Sciatic nerve (tissue), 2 donors: ENCODE measurements at regions not wholly inside any gene's neighbourhood (a gene's known extent, or its start where the extent isn't known, plus 50 kb on each side); places are given as distances from the start of the nearest gene placed in this dataset.

Source experiments
- ATAC-seq: fragments of 200-7000 bp; cut with Tn5 transposase; one replicate; pipeline ENCODE4 v1.9.1; 2020; ENCODE audit warnings: mild to moderate bottlenecking, moderate library complexity
- DNase-seq: peaks from one replicate; pipeline ENCODE4 v3.0.0-alpha.2; 2020; ENCODE audit warnings: low spot score
- intact Hi-C: fragments of 100-400 bp; cut with DNase I; formaldehyde crosslinking; loops from one replicate; pipeline ENCODE4 v1.14.2; 2022
- donor health status: DM: no; HTN: no; CAD: no.
- donor health status: DM: no; HTN: no; CAD: no.

- no peak for DNase-seq
- no peak for ATAC-seq
- intact Hi-C loops: no loop called here
Observed at GRCh38 chr20:60365882-60366281, 407.7 kb downstream of the CDH26 start.

DNA sequence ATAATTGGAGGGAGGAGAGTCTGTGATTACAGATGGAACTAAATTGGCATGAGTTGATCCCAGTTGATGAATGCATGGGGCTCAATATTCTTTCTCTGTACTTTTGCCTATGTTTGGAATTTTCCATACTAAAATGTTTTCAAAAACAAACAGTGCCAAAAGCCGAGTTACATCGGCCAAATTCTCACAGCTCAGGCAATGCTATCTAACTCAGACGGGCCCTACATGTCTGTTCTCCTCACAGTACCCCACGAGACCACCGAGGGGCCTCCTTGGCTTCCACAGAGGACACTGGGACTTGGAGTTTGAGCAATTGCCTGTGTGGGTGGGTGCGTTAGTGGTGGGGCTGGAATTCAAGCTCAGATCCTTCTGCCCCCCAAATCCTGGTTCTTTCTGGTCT is 413.2 kb downstream of the CDH26 start:
- intact Hi-C loops: no loop called here
- no peak for ATAC-seq
- DNase-seq: no peak

GRCh38 chr20:60372275-60372674 is 414.1 kb downstream of the CDH26 start:
- DNase-seq (no peak), ATAC-seq (no peak)
- intact Hi-C loops: no loop called here

DNA sequence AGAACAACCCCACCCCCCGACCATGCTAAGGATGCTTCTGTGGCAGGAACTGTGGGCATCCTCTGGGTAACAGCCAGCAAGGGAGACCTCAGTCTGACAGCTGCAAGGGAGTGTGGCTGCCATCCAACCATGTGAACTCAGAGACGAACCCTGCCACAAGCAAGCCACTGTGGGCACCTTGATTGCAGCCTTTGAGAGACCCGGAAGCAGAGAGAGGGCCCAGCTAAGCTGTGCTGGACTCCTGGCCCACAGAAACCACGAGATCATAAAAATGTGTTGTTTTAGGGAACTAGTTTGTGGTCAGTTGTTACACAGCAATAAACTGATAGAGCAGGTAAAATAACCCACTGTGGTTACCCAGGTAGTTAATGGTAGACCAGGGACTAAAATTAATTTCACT is 414.6 kb downstream of the CDH26 start:
- ATAC-seq (no peak), DNase-seq (no peak)
- intact Hi-C loops: no loop called here

DNA sequence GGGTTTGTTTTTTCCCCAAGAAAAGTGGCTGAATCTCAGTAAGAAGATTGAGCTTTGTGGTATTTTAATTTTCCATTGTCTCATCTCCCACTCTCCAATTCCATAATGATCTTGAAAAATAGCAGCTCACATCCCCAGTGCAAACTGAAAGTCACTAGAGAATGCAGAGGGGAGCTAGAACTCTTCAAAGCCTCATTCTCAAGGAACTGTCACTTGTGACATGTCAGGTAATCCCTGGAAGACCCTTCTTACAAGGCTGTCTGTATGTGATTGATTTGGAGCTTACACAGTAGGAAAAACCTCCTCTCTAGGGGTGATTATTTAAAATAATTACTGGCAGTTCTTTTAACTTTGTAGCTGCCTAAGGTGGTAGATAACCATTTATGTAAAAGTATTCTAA is 420.4 kb downstream of the CDH26 start:
- ATAC-seq (no peak), DNase-seq (no peak)
- intact Hi-C loops: no loop called here

DNA sequence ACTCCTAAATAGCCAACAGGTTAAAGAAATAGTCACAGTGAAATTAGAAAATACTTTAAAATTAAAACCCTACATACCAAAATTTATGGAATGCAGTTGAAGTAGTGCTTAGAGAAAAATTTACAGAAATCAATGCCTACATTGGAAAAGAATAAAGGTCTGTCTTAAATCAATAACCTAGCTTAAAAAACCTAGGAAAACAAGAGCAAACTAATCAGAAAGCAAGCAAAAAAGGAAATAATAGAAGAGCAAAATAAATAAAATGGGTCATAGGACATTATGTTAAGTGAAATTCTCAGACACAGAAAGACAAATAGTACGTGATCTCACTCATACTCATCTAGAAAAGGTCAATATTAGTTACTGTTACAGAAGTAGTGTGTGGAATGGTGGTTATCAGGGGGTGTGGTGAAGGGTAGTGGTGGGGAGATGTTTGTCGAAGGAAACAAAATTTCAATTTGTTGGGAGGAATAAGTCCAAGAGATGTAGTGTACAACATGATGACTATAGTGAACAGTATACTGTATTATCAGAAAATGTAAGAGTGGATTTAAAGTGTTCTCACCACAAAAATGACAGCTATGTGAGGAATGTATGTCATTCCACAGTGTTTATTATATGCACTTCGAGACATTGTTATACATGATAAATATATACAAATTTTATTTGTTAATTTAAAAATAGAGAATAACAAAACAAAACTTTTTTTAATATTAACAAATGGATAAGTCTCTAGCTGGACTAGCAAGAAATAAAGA is 423.6 kb downstream of the CDH26 start:
- ATAC-seq (no peak), DNase-seq (no peak)
- intact Hi-C loops: no loop called here

GRCh38 chr20:60389441-60389840 is 431.2 kb downstream of the CDH26 start:
- DNase-seq (no peak), ATAC-seq (no peak)
- intact Hi-C loops: no loop called here

DNA sequence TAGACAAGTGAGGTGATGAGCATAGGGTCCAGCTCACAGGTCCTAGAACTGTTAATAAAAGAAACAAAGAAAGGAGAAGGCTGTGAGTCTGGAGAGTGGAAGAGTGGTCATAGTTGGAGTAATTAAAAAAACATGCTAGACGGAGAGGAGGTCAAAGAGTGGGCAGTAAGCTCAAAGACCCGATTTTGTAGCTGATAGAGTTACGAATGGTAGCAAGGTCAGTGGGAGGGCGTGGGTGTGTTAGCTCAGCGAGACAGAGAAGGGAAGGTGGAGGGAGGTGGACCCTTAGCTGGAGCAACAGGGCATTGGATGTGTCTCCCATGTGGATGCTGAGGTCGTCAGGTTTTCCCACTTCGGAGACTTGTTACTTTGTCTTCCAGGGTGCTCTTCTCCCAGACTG is 431.7 kb downstream of the CDH26 start:
- ATAC-seq: no peak

DNA sequence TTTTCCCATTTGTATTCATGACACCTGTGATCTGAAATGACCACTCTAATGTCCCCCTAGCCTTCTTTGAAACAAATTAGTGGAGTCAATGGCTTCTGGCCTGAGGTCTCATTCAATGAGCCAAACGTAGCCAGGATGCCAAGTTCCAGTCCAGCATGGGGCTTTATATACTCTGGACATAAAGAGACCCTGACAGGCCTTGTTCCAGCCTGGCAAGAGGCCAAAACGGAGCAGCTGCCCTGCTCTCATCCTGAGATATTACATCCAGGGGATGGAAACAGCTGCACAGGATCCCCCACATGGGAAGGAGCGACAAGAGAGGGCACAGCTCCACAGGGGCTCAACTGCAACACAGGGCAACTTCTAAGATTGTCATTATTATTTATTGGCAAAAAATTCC is 437.8 kb downstream of the CDH26 start:
- intact Hi-C loops: no loop called here
- DNase-seq (no peak), ATAC-seq (no peak)

More for the DNA sequence above, 431.7 kb downstream of the CDH26 start:
- intact Hi-C loops: no loop called here
- DNase-seq: no peak

DNA sequence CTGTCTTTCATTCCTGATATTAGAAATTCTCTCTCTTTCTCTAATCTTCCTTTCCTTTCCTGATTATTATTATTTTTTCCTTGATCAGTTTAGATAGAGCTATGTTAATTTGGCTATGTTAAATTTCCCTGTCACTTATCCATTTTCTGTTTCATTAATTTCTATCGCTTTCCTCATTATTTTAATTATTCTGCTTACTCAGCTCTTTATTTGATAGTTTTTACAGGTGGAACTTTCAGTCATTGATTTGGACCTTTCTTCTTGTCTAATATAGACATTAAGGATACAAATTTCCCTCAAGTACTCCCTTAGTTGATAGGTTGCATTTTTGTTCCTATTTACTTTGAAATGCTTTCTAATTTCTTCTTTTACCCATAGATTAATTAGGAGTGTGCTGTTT is 442.3 kb downstream of the CDH26 start:
- no peak for ATAC-seq

DNA sequence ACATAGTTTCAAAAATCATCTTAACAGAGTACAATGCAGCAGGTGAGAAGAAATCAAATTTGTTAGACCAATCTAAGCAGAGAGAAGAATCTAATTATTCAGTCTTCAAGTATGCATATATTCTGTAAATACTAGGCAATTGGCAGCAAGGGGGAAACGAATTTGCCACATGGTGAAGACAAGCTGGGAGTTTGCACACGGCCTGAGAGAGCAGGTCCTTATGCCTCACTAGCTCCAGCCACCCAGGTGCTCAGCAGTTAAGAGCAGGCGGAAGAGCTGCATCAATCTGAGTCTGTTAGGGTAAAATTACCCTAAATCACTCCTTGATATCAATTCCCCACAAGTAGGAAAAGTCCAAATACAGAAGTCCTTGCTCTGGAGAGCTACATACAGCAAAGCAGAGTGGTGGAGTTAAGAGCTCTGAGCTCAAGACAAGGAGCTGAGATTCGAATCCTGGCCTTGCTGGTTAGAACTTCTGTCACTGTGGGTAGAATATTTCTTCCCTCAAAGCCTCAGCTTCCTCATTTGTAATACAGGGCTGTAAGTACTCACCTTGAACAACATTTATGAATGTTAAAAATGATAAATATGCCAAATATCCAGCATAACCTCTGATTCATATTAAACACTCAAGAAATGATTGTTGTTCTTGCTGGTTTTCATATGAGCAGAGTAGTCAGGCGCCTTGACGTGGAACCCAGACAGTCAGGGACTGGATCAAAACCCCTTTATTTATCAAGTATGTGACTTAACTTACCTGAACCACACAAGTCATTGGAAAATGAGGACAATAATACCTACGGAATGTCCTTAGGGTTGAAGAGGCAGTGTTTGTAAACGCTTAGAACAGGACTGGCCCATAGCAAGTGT is 444.2 kb downstream of the CDH26 start:
- no peak for ATAC-seq
- intact Hi-C loops: no loop called here
- no peak for DNase-seq

More for the DNA sequence above, 442.3 kb downstream of the CDH26 start:
- intact Hi-C loops: no loop called here
- no peak for DNase-seq

DNA sequence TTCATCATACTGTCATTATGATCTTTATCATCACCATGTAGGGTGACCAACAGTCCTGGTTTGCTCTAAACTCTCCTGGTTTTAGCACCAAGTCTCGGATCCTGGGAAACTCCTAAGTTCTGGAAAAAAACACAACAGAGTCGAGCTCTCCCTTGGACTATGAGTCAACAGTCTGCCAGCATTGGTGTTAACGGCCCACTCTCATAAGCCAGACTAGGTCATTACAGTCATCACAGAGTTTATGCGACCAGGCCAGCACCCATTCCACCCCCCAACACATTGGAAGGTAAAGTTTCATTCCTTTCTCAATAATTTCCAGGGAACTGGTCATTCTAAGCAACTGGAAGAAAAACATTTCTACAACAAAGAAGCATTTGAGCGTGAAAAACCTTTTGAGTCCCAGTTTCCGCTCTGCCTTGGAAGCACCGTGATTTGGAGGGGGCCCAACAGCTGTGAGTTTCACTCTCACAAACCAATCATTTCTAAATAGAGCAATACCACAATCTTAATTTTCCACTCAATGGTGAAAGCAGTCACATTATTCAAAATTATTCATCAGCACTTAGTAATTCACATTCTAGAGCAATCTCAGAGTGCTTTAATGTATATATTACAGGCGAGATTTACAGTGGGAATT is 445.0 kb downstream of the CDH26 start:
- intact Hi-C loops: no loop called here
- ATAC-seq (no peak), DNase-seq (no peak)

DNA sequence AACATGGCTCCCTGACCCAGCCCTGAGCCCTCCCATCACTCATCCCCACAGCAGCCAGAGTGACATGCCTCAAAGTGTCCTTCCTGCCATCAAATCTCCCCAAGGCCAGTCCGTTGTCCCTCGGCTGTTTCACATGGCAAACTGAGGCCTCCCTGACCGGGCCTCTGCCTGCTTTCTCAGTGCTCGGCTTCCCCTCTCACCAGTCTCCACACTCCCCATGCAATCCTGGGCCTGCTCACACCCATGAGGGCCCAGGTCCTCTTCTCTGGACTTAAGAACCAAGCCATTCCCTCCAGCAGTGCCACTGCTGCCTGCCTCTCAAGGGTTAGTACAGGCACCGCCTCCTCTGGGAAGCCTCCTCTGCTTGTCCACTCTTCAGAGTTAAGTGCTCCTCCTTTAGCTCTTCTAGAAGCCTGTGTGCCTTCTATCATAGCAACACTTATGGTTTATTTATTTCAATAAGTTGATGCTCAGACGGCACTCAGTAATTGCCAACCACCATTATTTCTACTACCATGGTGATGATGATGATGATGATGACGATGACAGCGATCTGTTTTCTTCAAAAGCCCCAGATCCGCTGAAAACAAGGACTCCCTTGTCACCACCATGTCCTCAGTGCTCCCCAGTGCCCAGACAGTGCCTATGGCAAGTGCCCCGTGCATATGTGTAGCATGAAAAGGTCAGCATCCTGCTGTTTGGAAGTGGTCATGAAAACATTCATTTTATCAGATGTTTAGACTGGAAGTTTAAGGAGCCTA is 449.0 kb downstream of the CDH26 start:
- intact Hi-C loops: no loop called here
- ATAC-seq (no peak), DNase-seq (no peak)

GRCh38 chr20:60407938-60408337 is 449.7 kb downstream of the CDH26 start:
- intact Hi-C loops: no loop called here
- DNase-seq: no peak
- ATAC-seq: no peak

DNA sequence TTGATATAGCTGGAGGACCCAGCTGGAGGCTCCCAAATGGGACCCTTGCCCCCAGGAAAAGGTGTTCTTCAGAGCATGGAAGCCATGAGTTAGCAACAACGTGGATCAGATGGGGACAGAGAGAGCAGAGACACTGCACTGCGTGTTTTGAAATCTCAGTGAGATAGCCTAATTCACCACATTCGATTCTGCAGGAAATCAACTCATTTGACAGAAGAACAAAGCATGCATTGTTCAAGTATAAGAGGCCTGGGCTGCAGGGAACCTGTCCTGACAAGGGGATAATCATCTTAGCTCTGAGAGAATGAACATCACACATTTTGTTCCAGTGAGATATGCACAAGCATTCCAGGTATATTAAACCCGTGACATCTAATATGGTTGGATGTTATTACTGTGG is 450.2 kb downstream of the CDH26 start:
- DNase-seq (no peak), ATAC-seq (no peak)
- intact Hi-C loops: no loop called here

GRCh38 chr20:60410618-60411264 is 452.5 kb downstream of the CDH26 start:
- intact Hi-C loops: no loop called here
- DNase-seq: no peak
- no peak for ATAC-seq

DNA sequence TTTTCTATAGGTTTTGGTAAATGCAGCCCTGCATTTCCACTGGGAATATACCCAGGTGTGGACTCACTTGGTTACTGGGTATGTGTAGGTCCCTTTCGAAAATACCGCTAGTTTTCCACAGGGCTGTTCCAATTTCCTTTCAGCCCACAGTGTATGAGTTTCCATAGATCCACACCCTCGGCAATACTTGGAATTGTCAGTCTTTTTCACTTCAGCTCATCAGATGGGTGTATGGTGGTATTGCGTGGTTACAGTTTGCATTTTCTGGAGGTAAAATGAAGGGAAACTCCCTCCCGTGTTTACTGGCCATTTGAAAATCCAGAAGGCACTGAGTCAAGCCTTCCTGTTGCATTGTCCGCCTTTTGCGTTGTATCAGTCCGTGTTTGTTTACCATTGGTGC is 453.6 kb downstream of the CDH26 start:
- DNase-seq (no peak), ATAC-seq (no peak)
- intact Hi-C loops: no loop called here

DNA sequence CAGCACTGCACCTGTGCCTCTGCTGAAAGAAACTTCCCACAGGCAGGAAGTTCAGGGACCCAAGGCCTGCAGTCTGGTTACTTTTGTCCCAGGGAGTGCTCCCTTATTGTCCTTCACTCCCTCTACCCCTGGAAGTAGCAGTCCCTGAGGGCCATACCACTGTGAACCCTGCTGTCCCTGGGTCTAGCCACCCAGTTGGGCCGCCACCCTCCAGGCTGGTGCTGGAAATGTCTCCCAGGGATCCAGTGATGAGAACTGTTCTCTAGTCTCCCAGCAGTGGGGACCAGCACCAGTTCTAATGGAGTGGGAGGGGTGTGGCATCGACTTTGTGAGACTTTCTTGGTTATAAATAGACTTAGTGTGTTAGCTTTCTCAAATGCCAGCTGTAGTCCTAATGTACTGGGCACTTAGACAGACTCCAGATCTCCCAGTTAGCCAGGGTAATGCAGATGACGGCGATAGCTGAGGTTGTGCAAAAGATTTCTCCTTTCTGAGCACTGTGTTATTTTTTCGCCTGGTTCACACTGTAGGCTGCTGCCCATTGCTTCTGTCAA is 462.5 kb downstream of the CDH26 start:
- intact Hi-C loops: no loop called here
- ATAC-seq: no peak
- DNase-seq: no peak

GRCh38 chr20:60422848-60423247 is 464.6 kb downstream of the CDH26 start:
- intact Hi-C loops: no loop called here
- ATAC-seq: no peak
- no peak for DNase-seq
